DMS79 (cell line): ENCODE measurements at regions not wholly inside any gene's neighbourhood (a gene's known extent, or its start where the extent isn't known, plus 50 kb on each side); places are given as distances from the start of the nearest gene placed in this dataset.

Source experiments
- DNase-seq: peaks from one replicate; lab custom pipeline; 2025; lab: John Stamatoyannopoulos, UW

DNA sequence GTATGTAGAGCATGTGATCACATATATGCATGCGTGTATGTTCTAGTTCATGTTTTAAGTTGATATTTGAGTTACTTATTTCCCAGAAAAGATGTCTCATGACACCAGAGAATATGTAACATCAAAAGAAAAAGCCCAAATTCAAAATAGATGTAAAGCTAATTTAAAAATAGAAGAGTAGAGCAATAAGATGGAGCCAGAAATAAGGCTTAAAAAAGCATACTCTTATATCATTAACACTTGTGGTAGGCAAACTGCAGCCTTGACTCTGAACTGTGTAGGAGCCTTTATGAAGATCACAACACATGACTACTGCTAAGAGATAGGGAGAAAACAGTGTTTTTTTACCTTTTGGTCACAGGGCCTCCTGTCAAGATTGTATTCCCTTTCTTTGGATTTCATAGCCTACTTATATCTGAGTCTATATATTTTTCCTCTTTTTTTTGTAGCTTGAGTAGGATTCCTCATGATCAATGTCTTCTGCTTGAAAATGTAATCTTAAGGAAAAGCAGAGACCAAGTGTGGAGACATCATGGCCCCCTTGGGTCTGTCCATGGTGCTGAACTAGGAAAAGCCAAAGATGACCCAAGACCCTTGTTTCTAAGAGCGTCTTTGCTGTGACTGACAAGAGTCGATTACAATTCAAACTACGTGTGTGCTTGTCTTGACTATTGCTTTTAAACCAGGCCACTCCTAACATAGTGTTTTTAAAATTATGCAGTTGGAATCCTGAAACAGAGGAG, 390.4 kb downstream of the SHISA9 start:
- no peak for DNase-seq

DNA sequence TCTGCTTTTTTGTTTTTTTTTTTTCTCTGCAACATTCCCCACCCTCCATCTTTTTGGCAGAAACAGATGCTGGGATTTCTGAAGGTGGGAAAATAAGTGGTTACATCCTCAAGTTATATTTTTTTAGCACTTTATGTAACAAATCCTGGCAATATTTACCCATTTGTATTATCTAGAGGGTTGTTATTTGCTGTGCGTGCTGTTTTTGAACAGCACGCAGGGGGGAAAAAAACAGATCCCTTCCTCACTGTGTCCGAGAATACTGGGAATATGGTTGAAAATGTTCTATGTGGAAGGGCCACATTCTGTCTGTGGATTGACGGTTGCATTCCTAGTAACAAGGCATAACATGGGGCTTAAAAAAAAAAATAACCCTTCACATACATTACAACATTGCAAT, 394.8 kb downstream of the SHISA9 start:
- no peak for DNase-seq

- DNase-seq = no peak
Observed at GRCh38 chr16:13298666-13299065, 397.3 kb downstream of the SHISA9 start.

GRCh38 chr16:13300066-13300840, 398.9 kb downstream of the SHISA9 start:
- DNase-seq = peak; percentile 8

- DNase-seq = no peak
Observed at GRCh38 chr16:13305019-13305755, 403.8 kb downstream of the SHISA9 start.

GRCh38 chr16:13306161-13306995, 405.0 kb downstream of the SHISA9 start:
- DNase-seq = no peak

DNA sequence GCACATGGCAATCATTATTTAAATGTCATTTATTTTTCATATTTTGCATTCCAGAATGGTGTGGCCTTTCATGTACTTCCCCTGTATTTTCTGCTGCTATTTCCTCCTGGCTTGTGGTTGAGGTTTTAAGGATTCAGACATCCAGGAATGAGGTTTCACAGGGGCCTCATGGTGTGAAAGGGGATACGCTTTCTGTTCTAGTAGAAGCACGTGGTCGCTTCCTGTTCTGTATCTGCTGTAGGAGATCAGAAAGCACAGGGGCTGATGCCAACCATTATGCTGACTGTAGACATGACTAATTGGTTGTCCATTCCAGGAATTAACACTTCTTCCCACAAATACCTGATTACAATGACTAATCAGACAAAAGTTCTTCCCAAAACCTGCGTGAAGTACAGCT, 405.9 kb downstream of the SHISA9 start:
- no peak for DNase-seq

GRCh38 chr16:13307851-13308250, 406.5 kb downstream of the SHISA9 start:
- no peak for DNase-seq

- DNase-seq = no peak
Observed at GRCh38 chr16:13312063-13312462, 410.7 kb downstream of the SHISA9 start.

- no peak for DNase-seq
Observed at GRCh38 chr16:13313351-13313750, 412.0 kb downstream of the SHISA9 start.

- DNase-seq = no peak
Observed at GRCh38 chr16:13314633-13315032, 413.2 kb downstream of the SHISA9 start.

DNA sequence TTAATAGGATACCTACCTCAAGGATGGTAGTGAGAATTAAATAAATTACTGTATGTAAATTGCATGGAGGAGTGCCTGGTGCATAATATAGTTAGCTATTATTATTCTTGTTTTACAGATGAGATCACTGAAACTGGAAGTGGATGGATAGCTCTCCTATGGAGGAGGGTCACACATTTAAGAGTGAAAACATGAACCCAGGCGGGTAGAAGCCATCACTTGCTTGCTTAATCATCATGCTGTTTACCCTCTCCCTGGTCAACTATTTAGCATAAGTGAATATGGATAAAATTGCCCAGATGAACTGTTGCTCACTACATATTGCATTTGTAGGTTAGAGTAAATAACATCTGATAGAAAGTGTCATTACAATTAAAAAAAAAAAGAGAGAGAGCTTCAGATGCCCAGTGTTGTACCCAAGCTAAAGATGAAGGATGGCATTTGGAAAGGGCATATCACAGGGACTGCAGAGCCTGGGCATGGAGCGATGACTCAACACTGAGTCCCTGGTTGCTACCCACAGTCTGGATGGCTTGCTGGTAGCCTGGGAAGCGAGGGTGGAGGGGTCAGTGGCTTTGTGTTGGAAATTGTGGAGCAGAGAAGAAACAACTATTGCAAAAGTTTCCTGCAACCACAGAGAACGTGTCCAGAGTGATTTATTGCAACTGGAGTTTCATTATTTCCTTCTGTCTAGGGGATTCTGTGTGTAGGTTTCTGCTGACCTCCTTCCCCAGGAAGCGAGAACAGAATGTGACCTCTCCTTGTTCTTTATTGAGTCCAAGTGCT, 414.4 kb downstream of the SHISA9 start:
- DNase-seq = no peak

- DNase-seq = no peak
Observed at GRCh38 chr16:13322336-13322735, 420.9 kb downstream of the SHISA9 start.

- DNase-seq = no peak
Observed at GRCh38 chr16:13324851-13325250, 423.5 kb downstream of the SHISA9 start.

GRCh38 chr16:13325396-13325795, 424.0 kb downstream of the SHISA9 start:
- DNase-seq = no peak

DNA sequence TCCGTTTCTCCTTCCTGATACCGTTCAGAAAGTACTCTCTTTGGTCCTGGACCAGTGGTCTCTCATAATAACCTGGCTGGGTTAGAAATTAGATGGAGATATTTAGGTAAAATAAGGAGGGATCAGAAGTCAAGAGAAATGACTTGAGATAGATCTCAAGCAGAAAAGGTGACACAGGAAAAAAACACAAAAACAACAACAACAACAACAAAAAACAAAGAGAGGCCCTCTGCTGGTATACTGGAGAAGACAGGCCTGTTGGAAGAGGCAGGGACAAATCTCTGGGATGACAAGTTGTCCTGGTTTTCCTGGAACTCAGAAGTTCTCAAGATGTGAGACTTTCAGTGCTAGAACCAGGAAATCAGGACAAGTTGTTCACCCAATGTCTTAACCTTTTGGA, 430.5 kb downstream of the SHISA9 start:
- no peak for DNase-seq

DNA sequence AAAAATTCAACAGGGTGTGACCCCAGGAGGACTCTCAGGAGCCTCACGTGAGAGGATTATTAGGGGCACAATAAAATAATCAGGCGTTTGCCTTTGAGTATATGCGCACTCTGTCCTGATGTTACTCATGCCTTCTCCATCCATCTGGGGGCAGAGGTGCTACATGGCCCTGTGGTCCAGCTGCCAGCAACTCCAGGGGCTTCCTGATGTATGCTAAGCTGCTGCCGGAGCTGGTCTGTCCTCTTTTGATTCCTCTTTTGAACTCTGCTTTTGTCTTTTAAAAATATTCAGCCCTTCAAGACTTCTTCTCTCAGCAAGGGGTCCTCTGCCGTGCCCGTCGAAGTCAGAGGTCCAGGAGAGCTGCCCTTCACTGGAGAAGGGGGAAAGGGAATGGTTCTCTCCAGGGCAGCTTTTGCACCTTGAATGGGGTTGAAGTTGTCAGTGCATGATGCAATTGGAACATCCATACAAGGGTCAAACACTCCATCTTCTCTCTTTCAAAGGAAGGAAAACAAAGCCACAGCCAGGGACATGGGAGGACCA, 431.4 kb downstream of the SHISA9 start:
- no peak for DNase-seq

DNA sequence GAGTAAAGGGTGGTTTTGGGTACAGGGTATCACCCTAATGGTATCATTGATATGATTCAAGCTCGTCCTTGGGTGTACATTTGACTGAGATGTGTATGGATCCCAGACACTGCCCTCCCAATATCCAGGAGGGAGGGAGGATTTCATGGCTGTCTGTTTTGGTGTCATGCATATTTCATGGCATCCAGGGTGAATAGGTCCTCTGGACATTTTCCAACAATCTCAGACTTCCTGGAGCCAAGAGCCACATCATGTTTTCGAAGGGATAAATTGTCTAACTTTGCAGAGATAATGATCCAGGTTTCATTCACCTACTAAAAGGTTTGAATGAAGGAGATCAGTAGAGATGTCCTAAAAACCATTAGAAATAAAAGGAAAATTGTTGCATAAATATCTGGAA, 431.9 kb downstream of the SHISA9 start:
- no peak for DNase-seq

DNA sequence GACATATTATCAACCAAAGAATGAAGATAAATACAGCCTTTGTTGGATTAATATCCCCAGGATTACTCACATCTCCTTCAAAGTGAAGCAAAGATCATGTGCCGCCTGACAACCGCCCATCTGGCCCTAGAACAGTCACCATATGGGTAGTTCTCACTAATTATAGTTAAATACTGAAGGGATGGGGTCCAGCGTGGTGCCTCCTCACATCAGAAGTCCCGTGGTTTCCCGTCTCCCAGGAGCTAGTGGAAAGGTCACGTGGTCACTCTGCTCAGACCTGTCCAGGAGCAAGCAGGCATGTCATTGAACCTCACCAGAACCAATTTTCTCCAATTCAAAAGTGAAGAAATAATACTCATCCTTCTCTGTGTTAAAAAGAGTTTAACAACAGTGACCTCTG, 434.5 kb downstream of the SHISA9 start:
- no peak for DNase-seq

GRCh38 chr16:13336335-13336734, 434.9 kb downstream of the SHISA9 start:
- no peak for DNase-seq
